ENCODE measurements at regions not wholly inside any gene's neighbourhood (a gene's known extent, or its start where the extent isn't known, plus 50 kb on each side); places are given as distances from the start of the nearest gene placed in this dataset.
"Not testable (repeated sequence)": the region's sequence is repeated elsewhere in the genome, so short reads cannot be mapped to it uniquely, and the experiment has no call there.

- in situ Hi-C loops (cut with MboI; ENCODE audit: low sequenced_read_pairs): no loop called here
Observed at GRCh38 chr13:104980586-104980985, 1554.9 kb downstream of the EFNB2 start.

- in situ Hi-C loops (cut with MboI; ENCODE audit: low sequenced_read_pairs): no loop called here
Observed at GRCh38 chr13:104979281-104980030, 1556.0 kb downstream of the EFNB2 start.

- in situ Hi-C loops (cut with MboI; ENCODE audit: low sequenced_read_pairs): no loop called here
Observed at GRCh38 chr13:104976986-104977385, 1558.5 kb downstream of the EFNB2 start.

- in situ Hi-C loops (cut with MboI; ENCODE audit: low sequenced_read_pairs): no loop called here
Observed at GRCh38 chr13:104975272-104975671, 1560.2 kb downstream of the EFNB2 start.

- in situ Hi-C loops (cut with MboI; ENCODE audit: low sequenced_read_pairs): no loop called here
Observed at GRCh38 chr13:104968876-104969275, 1566.6 kb downstream of the EFNB2 start.

- in situ Hi-C loops (cut with MboI; ENCODE audit: low sequenced_read_pairs): no loop called here
Observed at GRCh38 chr13:104967836-104968630, 1567.4 kb downstream of the EFNB2 start.

- in situ Hi-C loops (cut with MboI; ENCODE audit: low sequenced_read_pairs): no loop called here
Observed at GRCh38 chr13:104967376-104967775, 1568.1 kb downstream of the EFNB2 start.

GRCh38 chr13:104962411-104962810 is 1573.1 kb downstream of the EFNB2 start:
- in situ Hi-C loops (cut with MboI; ENCODE audit: low sequenced_read_pairs): no loop called here

- in situ Hi-C loops (cut with MboI; ENCODE audit: low sequenced_read_pairs): no loop called here
Observed at GRCh38 chr13:104961246-104961645, 1574.2 kb downstream of the EFNB2 start.

- in situ Hi-C loops (cut with MboI; ENCODE audit: low sequenced_read_pairs): no loop called here
Observed at GRCh38 chr13:104954210-104954609, 1581.3 kb downstream of the EFNB2 start.

GRCh38 chr13:104953588-104953987 is 1581.9 kb downstream of the EFNB2 start:
- in situ Hi-C loops (cut with MboI; ENCODE audit: low sequenced_read_pairs): no loop called here

- in situ Hi-C loops (cut with MboI; ENCODE audit: low sequenced_read_pairs): no loop called here
Observed at GRCh38 chr13:104949840-104950740, 1585.4 kb downstream of the EFNB2 start.

- in situ Hi-C loops (cut with MboI; ENCODE audit: low sequenced_read_pairs): no loop called here
Observed at GRCh38 chr13:104944176-104944575, 1591.3 kb downstream of the EFNB2 start.

GRCh38 chr13:104943331-104943730 is 1592.1 kb downstream of the EFNB2 start:
- in situ Hi-C loops (cut with MboI; ENCODE audit: low sequenced_read_pairs): no loop called here

- in situ Hi-C loops (cut with MboI; ENCODE audit: low sequenced_read_pairs): no loop called here
Observed at GRCh38 chr13:104937881-104938280, 1597.6 kb downstream of the EFNB2 start.

- in situ Hi-C loops (cut with MboI; ENCODE audit: low sequenced_read_pairs): no loop called here
Observed at GRCh38 chr13:104936304-104936703, 1599.2 kb downstream of the EFNB2 start.

GRCh38 chr13:104920513-104920912 is 1614.9 kb downstream of the EFNB2 start:
- in situ Hi-C loops (cut with MboI; ENCODE audit: low sequenced_read_pairs): not testable (repeated sequence)

- in situ Hi-C loops (cut with MboI; ENCODE audit: low sequenced_read_pairs): no loop called here
Observed at GRCh38 chr13:104920091-104920490, 1615.4 kb downstream of the EFNB2 start.

GRCh38 chr13:104900191-104900817 is 1635.2 kb downstream of the EFNB2 start:
- in situ Hi-C loops (cut with MboI; ENCODE audit: low sequenced_read_pairs): no loop called here

- in situ Hi-C loops (cut with MboI; ENCODE audit: low sequenced_read_pairs): no loop called here
Observed at GRCh38 chr13:104898484-104898883, 1637.0 kb downstream of the EFNB2 start.

- in situ Hi-C loops (cut with MboI; ENCODE audit: low sequenced_read_pairs): no loop called here
Observed at GRCh38 chr13:104895521-104895920, 1639.9 kb downstream of the EFNB2 start.

All from HL-60/S4 (cell line).